Ascending aorta (tissue), 2 donors: ENCODE measurements at regions not wholly inside any gene's neighbourhood (a gene's known extent, or its start where the extent isn't known, plus 50 kb on each side); places are given as distances from the start of the nearest gene placed in this dataset.

ENCODE experiments used
- DNase-seq, 2 donors: peaks; one replicate each; pipeline ENCODE4 v3.0.0-alpha.2; 2019; ENCODE audit warnings: low spot score in 2 of 2
- H3K27ac ChIP-seq, 2 donors: fragments of 200-600 bp; sonication (generic); one replicate each; pipeline ENCODE4 v1.5.1; 2016 to 2017; ENCODE audit warnings: mild to moderate bottlenecking in 1 of 2
- H3K27me3 ChIP-seq: fragments of 200-600 bp; sonication (generic); one replicate; pipeline ENCODE4 v1.5.1; 2017
- H3K36me3 ChIP-seq, 2 donors: fragments of 200-600 bp; sonication (generic); one replicate each; pipeline ENCODE4 v1.5.1; 2016
- H3K4me1 ChIP-seq, 2 donors: fragments of 200-600 bp; sonication (generic); one replicate each; pipeline ENCODE4 v1.5.1; 2016 to 2017; ENCODE audit warnings: mild to moderate bottlenecking in 1 of 2
- H3K4me3 ChIP-seq, 2 donors: fragments of 200-600 bp; sonication (generic); one replicate each; pipeline ENCODE4 v1.5.1; 2016 to 2017; ENCODE audit warnings: mild to moderate bottlenecking in 1 of 2
- H3K9me3 ChIP-seq, 2 donors: fragments of 200-600 bp; sonication (generic); one replicate each; pipeline ENCODE4 v1.5.1; 2016
- CTCF ChIP-seq, 3 experiments: fragments of 200-600 bp in 2 of 3; fragments of 450-650 bp in 1 of 3; sonication (generic) in 2 of 3; IDR thresholded peaks; one replicate each; pipeline ENCODE4 v1.5.1; 2016 to 2019; ENCODE audit warnings: antibody characterized with exemption in 3 of 3, mild to moderate bottlenecking in 1 of 3, moderate library complexity in 1 of 3
- intact Hi-C: fragments of 100-400 bp; cut with DNase I; formaldehyde crosslinking; loops from one replicate; pipeline ENCODE4 v1.15.1; 2023

GRCh38 chr10:129140921-129141885 is 325.8 kb upstream of the MGMT start:
- Histone ChIP-seq H3K36me3 (no peaks in the 10 kb centered on the region), H3K27ac (no peak overlapping the region), H3K4me1 (no peaks in the 10 kb centered on the region), H3K27me3 (no peaks in the 10 kb centered on the region), H3K4me3 (no peak overlapping the region), H3K9me3 (no peaks in the 10 kb centered on the region)
- intact Hi-C loops = no loop called here
- DNase-seq = no peak
- no peak for TF ChIP-seq CTCF (IDR thresholded peaks at IDR 0.05)

GRCh38 chr10:129151281-129151680 is 315.8 kb upstream of the MGMT start:
- no peaks in the 10 kb centered on the region for H3K27me3 ChIP-seq
- H3K36me3 ChIP-seq = no peaks in the 10 kb centered on the region
- no peak overlapping the region for H3K27ac ChIP-seq
- no peak for TF ChIP-seq CTCF (IDR thresholded peaks at IDR 0.05)
- no peak overlapping the region for H3K4me3 ChIP-seq
- intact Hi-C loops = no loop called here
- H3K4me1 ChIP-seq = no peaks in the 10 kb centered on the region
- H3K9me3 ChIP-seq = no peaks in the 10 kb centered on the region
- DNase-seq = no peak

- intact Hi-C loops = no loop called here
- TF ChIP-seq CTCF (IDR thresholded peaks at IDR 0.05) = no peak
- H3K36me3 ChIP-seq = no peaks in the 10 kb centered on the region
- H3K4me3 ChIP-seq = no peak overlapping the region
- H3K27ac ChIP-seq = no peak overlapping the region
- peaks cover 0 to 4% of the 10 kb centered on the region in 2 donors for H3K9me3 ChIP-seq
- H3K4me1 ChIP-seq = no peaks in the 10 kb centered on the region
- DNase-seq = no peak
- H3K27me3 ChIP-seq = no peaks in the 10 kb centered on the region
Observed at GRCh38 chr10:129156406-129156805, 310.6 kb upstream of the MGMT start.

- H3K27me3 ChIP-seq = no peaks in the 10 kb centered on the region
- H3K36me3 ChIP-seq = no peaks in the 10 kb centered on the region
- H3K27ac ChIP-seq = no peak overlapping the region
- no peak for DNase-seq
- intact Hi-C loops = no loop called here
- TF ChIP-seq CTCF (IDR thresholded peaks at IDR 0.05) = no peak
- H3K9me3 ChIP-seq = peaks cover 0 to 4% of the 10 kb centered on the region in 2 donors
- no peak overlapping the region for H3K4me3 ChIP-seq
- H3K4me1 ChIP-seq = no peaks in the 10 kb centered on the region
Observed at GRCh38 chr10:129157185-129157584, 309.9 kb upstream of the MGMT start.

GRCh38 chr10:129161150-129161549 is 305.9 kb upstream of the MGMT start:
- no peak overlapping the region for H3K27ac ChIP-seq
- no peaks in the 10 kb centered on the region for H3K4me1 ChIP-seq
- no peak for TF ChIP-seq CTCF (IDR thresholded peaks at IDR 0.05)
- intact Hi-C loops = no loop called here
- peaks cover 0 to 4% of the 10 kb centered on the region in 2 donors for H3K9me3 ChIP-seq
- no peaks in the 10 kb centered on the region for H3K36me3 ChIP-seq
- no peak overlapping the region for H3K4me3 ChIP-seq
- no peak for DNase-seq
- H3K27me3 ChIP-seq = no peaks in the 10 kb centered on the region
